ENCODE measurements at regions not wholly inside any gene's neighbourhood (a gene's known extent, or its start where the extent isn't known, plus 50 kb on each side); places are given as distances from the start of the nearest gene placed in this dataset.

DNA sequence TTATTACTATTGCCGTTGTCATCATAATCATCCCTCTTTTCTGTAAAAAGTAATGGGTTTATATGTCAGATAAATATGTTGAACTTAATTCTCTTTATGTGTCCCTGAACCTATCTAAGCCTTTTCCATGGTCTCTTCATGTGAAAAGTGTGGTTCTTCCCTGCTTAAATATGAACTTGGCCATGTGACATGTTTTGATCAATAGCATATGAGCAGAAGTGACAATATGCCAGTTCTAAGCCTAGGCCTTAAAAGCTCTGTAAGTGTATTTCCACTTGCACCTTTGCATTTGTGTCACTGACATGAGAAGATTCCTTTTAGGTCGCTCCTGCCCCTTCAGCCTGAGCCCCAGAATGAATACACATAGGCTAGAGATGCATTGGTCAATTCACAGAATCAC, 188.4 kb upstream of the CCN2 start:
- Histone ChIP-seq H3K36me3 (ENCODE audit: control insufficient read depth, insufficient read depth, low read length) (no peaks in the 10 kb centered on the region), H3K27me3 (ENCODE audit: control insufficient read depth, insufficient read depth, low read length) (no peaks in the 10 kb centered on the region), H3K4me3 (ENCODE audit: low read depth, low read length) (no peak overlapping the region)
- no peak for DNase-seq (ENCODE audit: low read depth)
- no peak for TF ChIP-seq CTCF (IDR thresholded peaks at IDR 0.05; ENCODE audit: insufficient read depth, low read length, poor library complexity, severe bottlenecking)

- Histone ChIP-seq H3K4me3 (ENCODE audit: low read depth, low read length) (no peak overlapping the region), H3K36me3 (ENCODE audit: control insufficient read depth, insufficient read depth, low read length) (no peaks in the 10 kb centered on the region), H3K27me3 (ENCODE audit: control insufficient read depth, insufficient read depth, low read length) (no peaks in the 10 kb centered on the region)
- no peak for TF ChIP-seq CTCF (IDR thresholded peaks at IDR 0.05; ENCODE audit: insufficient read depth, low read length, poor library complexity, severe bottlenecking)
- no peak for DNase-seq (ENCODE audit: low read depth)
Observed at GRCh38 chr6:132136981-132137380, 185.8 kb upstream of the CCN2 start.

DNA sequence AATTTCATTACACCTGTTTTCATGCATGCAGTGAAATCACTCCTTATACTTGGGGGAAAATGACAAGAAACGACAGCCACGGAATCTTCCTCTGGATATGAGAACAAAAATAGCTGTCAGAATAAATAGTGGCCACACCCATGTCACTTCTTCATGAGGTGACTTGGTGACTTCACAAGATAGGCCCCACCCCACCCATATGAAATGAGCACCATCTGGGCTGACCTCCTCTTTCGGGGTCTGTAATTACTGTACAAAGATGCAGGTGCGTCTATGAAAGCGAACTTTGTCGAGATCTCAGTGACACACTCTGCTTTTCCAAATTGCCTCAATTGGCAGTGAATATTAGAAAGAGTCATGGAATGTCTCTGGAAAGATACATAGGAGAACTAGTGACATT, 184.2 kb upstream of the CCN2 start:
- DNase-seq (ENCODE audit: low read depth): no peak
- no peaks in the 10 kb centered on the region for H3K36me3 ChIP-seq (ENCODE audit: control insufficient read depth, insufficient read depth, low read length)
- H3K27me3 ChIP-seq (ENCODE audit: control insufficient read depth, insufficient read depth, low read length): no peaks in the 10 kb centered on the region
- TF ChIP-seq CTCF (IDR thresholded peaks at IDR 0.05; ENCODE audit: insufficient read depth, low read length, poor library complexity, severe bottlenecking): no peak
- no peak overlapping the region for H3K4me3 ChIP-seq (ENCODE audit: low read depth, low read length)

GRCh38 chr6:132133736-132134445, 182.7 kb upstream of the CCN2 start:
- TF ChIP-seq CTCF (IDR thresholded peaks at IDR 0.05; ENCODE audit: insufficient read depth, low read length, poor library complexity, severe bottlenecking): no peak
- H3K36me3 ChIP-seq (ENCODE audit: control insufficient read depth, insufficient read depth, low read length): no peaks in the 10 kb centered on the region
- H3K27me3 ChIP-seq (ENCODE audit: control insufficient read depth, insufficient read depth, low read length): no peaks in the 10 kb centered on the region
- no peak for DNase-seq (ENCODE audit: low read depth)
- no peak overlapping the region for H3K4me3 ChIP-seq (ENCODE audit: low read depth, low read length)

GRCh38 chr6:132132924-132133639, 181.9 kb upstream of the CCN2 start:
- H3K27me3 ChIP-seq (ENCODE audit: control insufficient read depth, insufficient read depth, low read length): no peaks in the 10 kb centered on the region
- no peak for TF ChIP-seq CTCF (IDR thresholded peaks at IDR 0.05; ENCODE audit: insufficient read depth, low read length, poor library complexity, severe bottlenecking)
- no peak overlapping the region for H3K4me3 ChIP-seq (ENCODE audit: low read depth, low read length)
- no peaks in the 10 kb centered on the region for H3K36me3 ChIP-seq (ENCODE audit: control insufficient read depth, insufficient read depth, low read length)
- DNase-seq (ENCODE audit: low read depth): peak; percentile 31

All from kidney epithelial cell (primary cell).